H1 (cell line): ENCODE measurements at regions not wholly inside any gene's neighbourhood (a gene's known extent, or its start where the extent isn't known, plus 50 kb on each side); places are given as distances from the start of the nearest gene placed in this dataset.

Source experiments
- CTCF ChIA-PET: fragments of 300-600 bp; sonication (Branson Sonifier 250); formaldehyde crosslinking; loops from one replicate; lab custom pipeline; 2021; ENCODE audit not compliant: partially characterized antibody; lab: Charles Lee
- POLR2A ChIA-PET: fragments of 300-600 bp; sonication (Branson Sonifier 250); formaldehyde crosslinking; loops from one replicate; lab custom pipeline; 2021; ENCODE audit warnings: inconsistent platforms; ENCODE audit not compliant: partially characterized antibody; lab: Charles Lee
- DNase-seq, 2 experiments: peaks; one replicate each; pipeline versions ENCODE4 v3.0.0 to v3.0.0-alpha.2; 2010 to 2022; ENCODE audit warnings: low spot score in 2 of 2, low read depth in 1 of 2, mixed read lengths in 1 of 2
- FAIRE-seq: peaks from 2 replicates; lab custom pipeline; 2011; peaks lifted over from hg19 to GRCh38; lab: Jason Lieb, UNC
- H2AFZ ChIP-seq: 2 replicates; pipeline ENCODE4 v1.8.1; 2012; ENCODE audit warnings: low read length, inconsistent platforms
- H2AK5ac ChIP-seq: 2 replicates; pipeline ENCODE4 v1.6.1; 2013; ENCODE audit warnings: low read depth, low read length
- H2BK120ac ChIP-seq: replicated peaks from 2 replicates; pipeline ENCODE3; 2013; ENCODE audit warnings: low read depth, low read length, inconsistent platforms
- H2BK12ac ChIP-seq: 2 replicates; pipeline ENCODE4 v1.6.1; 2013; ENCODE audit warnings: low read depth, low read length
- H2BK15ac ChIP-seq: 2 replicates; pipeline ENCODE4 v1.6.1; 2013; ENCODE audit warnings: low read length
- H2BK20ac ChIP-seq: 2 replicates; pipeline ENCODE4 v1.6.1; 2013; ENCODE audit warnings: low read length
- H2BK5ac ChIP-seq: 2 replicates; pipeline ENCODE4 v1.6.1; 2013; ENCODE audit warnings: low read depth, low read length
- H3K14ac ChIP-seq: 2 replicates; pipeline ENCODE4 v1.6.1; 2013; ENCODE audit warnings: inconsistent platforms; ENCODE audit not compliant: insufficient read length
- H3K18ac ChIP-seq: 2 replicates; pipeline ENCODE4 v1.6.1; 2013; ENCODE audit warnings: low read length; ENCODE audit errors: extremely low read depth
- H3K23ac ChIP-seq: 2 replicates; pipeline ENCODE4 v1.6.1; 2013; ENCODE audit warnings: inconsistent platforms; ENCODE audit not compliant: insufficient read length
- H3K23me2 ChIP-seq: 2 replicates; pipeline ENCODE4 v1.6.1; 2013; ENCODE audit warnings: low read depth, low read length
- H3K27ac ChIP-seq: 2 replicates; pipeline ENCODE4 v1.6.1; 2011; ENCODE audit warnings: low read depth, low read length, inconsistent platforms
- H3K27me3 ChIP-seq, 4 experiments: replicated peaks in 1 of 4; 1 replicate in 1 of 4; 2 replicates in 3 of 4; pipeline versions ENCODE4 v1.6.1 to v1.8.1; 2011 to 2013; ENCODE audit warnings: low read length in 3 of 4, mild to moderate bottlenecking in 3 of 4, inconsistent platforms in 2 of 4, mixed read lengths in 2 of 4, moderate library complexity in 1 of 4; ENCODE audit not compliant: control insufficient read depth in 3 of 4, insufficient read depth in 3 of 4; ENCODE audit errors: extremely low read depth in 1 of 4
- H3K36me3 ChIP-seq, 4 experiments: 2 replicates each; pipeline versions ENCODE4 v1.6.1 to v1.8.1; 2011 to 2013; ENCODE audit warnings: mild to moderate bottlenecking in 4 of 4, low read length in 3 of 4, moderate library complexity in 2 of 4, control low read depth in 1 of 4, inconsistent platforms in 1 of 4; ENCODE audit not compliant: insufficient read depth in 4 of 4, control insufficient read depth in 2 of 4
- H3K4ac ChIP-seq: replicated peaks from 2 replicates; pipeline ENCODE3; 2013; ENCODE audit warnings: low read length, low read depth, mixed read lengths, inconsistent platforms; ENCODE audit not compliant: insufficient read length
- H3K4me1 ChIP-seq, 4 experiments: replicated peaks in 1 of 4; 1 replicate in 1 of 4; 2 replicates in 3 of 4; pipeline versions ENCODE4 v1.6.1 to v1.8.1; 2011 to 2013; ENCODE audit warnings: low read length in 3 of 4, inconsistent platforms in 2 of 4, mixed read lengths in 1 of 4; ENCODE audit not compliant: insufficient read depth in 4 of 4, control insufficient read depth in 3 of 4
- H3K4me2 ChIP-seq, 2 experiments: 2 replicates each; pipeline versions ENCODE4 v1.6.1 to v1.8.1; 2011 to 2013; ENCODE audit warnings: low read depth in 2 of 2, low read length in 2 of 2, control low read depth in 1 of 2, inconsistent platforms in 1 of 2, mild to moderate bottlenecking in 1 of 2; ENCODE audit not compliant: insufficient read depth in 1 of 2
- H3K4me3 ChIP-seq, 4 experiments: fragments of 200-600, 300-600 bp in 1 of 4; sonication (generic), shearing (Covaris generic), sonication (Bioruptor Twin) in 1 of 4; 2 replicates each; pipeline versions ENCODE4 v1.5.1 to v1.8.1; 2011 to 2016; ENCODE audit warnings: low read length in 4 of 4, low read depth in 3 of 4, control low read depth in 2 of 4, inconsistent platforms in 2 of 4, mild to moderate bottlenecking in 2 of 4, mixed read lengths in 1 of 4, moderate library complexity in 1 of 4; ENCODE audit not compliant: insufficient read depth in 2 of 4; ENCODE audit errors: extremely low read depth in 1 of 4
- H3K56ac ChIP-seq: replicated peaks from 2 replicates; pipeline ENCODE3; 2013; ENCODE audit warnings: low read depth, mild to moderate bottlenecking, mixed read lengths, low read length, inconsistent platforms; ENCODE audit not compliant: insufficient read length
- H3K79me1 ChIP-seq: 2 replicates; pipeline ENCODE4 v1.6.1; 2013; ENCODE audit warnings: low read depth, low read length, control low read depth
- H3K79me2 ChIP-seq, 2 experiments: 2 replicates each; pipeline versions ENCODE4 v1.6.1 to v1.8.1; 2012 to 2013; ENCODE audit warnings: low read length in 2 of 2, mild to moderate bottlenecking in 2 of 2, inconsistent platforms in 1 of 2; ENCODE audit not compliant: insufficient read depth in 2 of 2, control insufficient read depth in 1 of 2
- H3K9ac ChIP-seq, 4 experiments: replicated peaks in 1 of 4; 1 replicate in 1 of 4; 2 replicates in 3 of 4; pipeline versions ENCODE4 v1.6.1 to v1.8.1; 2011 to 2013; ENCODE audit warnings: low read depth in 3 of 4, low read length in 3 of 4, control low read depth in 2 of 4, mild to moderate bottlenecking in 2 of 4, moderate library complexity in 2 of 4, inconsistent platforms in 1 of 4; ENCODE audit errors: extremely low read depth in 1 of 4
- H3K9me3 ChIP-seq, 2 experiments: 2 replicates each; pipeline versions ENCODE4 v1.6.1 to v1.8.1; 2012 to 2013; ENCODE audit warnings: mild to moderate bottlenecking in 2 of 2, moderate library complexity in 2 of 2, control low read depth in 1 of 2, inconsistent platforms in 1 of 2, low read depth in 1 of 2, low read length in 1 of 2, mixed read lengths in 1 of 2; ENCODE audit not compliant: insufficient read depth in 2 of 2
- H4K20me1 ChIP-seq, 2 experiments: replicated peaks in 1 of 2; 2 replicates each; pipeline versions ENCODE3 to v1.8.1; 2011 to 2013; ENCODE audit warnings: inconsistent platforms in 2 of 2, low read length in 2 of 2, mild to moderate bottlenecking in 1 of 2; ENCODE audit not compliant: insufficient read depth in 2 of 2, control insufficient read depth in 1 of 2
- H4K5ac ChIP-seq: 2 replicates; pipeline ENCODE4 v1.6.1; 2013; ENCODE audit warnings: low read length, low read depth, mixed read lengths, inconsistent platforms; ENCODE audit not compliant: insufficient read length
- H4K8ac ChIP-seq: 2 replicates; pipeline ENCODE4 v1.8.0; 2013; ENCODE audit warnings: mild to moderate bottlenecking, moderate library complexity, low read length, inconsistent platforms; ENCODE audit not compliant: insufficient read depth; ENCODE audit errors: extremely low read depth
- H4K91ac ChIP-seq: replicated peaks from 2 replicates; pipeline ENCODE3; 2013; ENCODE audit warnings: low read length, mixed read lengths, inconsistent platforms; ENCODE audit not compliant: insufficient read length
- POLR2A ChIP-seq, 2 experiments: IDR thresholded peaks; 1 replicate in 1 of 2; 2 replicates in 1 of 2; pipeline ENCODE4 v1.6.1; 2011; ENCODE audit warnings: low read depth in 2 of 2, low read length in 2 of 2, mild to moderate bottlenecking in 2 of 2; ENCODE audit errors: control extremely low read depth in 1 of 2
- WGBS, 2 experiments: shearing (Covaris generic) in 1 of 2; methylation state at CpG; one replicate each; pipeline versions ENCODE4 v1.1.6 to v1.1.7; 2013 to 2015; ENCODE audit warnings: low lambda C conversion rate in 2 of 2, mixed read lengths in 2 of 2, inconsistent platforms in 1 of 2, low coverage in 1 of 2, missing lambda C conversion rate in 1 of 2; ENCODE audit not compliant: insufficient replicate concordance in 2 of 2, insufficient coverage in 1 of 2, insufficient read length in 1 of 2; ENCODE audit errors: extremely low coverage in 1 of 2, missing lambda C conversion rate in 1 of 2; 5-methylcytosine and 5-hydroxymethylcytosine counted together

GRCh38 chr12:67598598-67598997, 49.9 kb upstream of the DYRK2 start:
- no peak for FAIRE-seq
- Histone ChIP-seq H3K56ac (no peak overlapping the region), H3K27me3 (no peaks in the 10 kb centered on the region), H3K23me2 (no peaks in the 10 kb centered on the region), H3K9me3 (0 out of 4 replicates have a peak, but pooled peaks cover 0 to 2% of the 10 kb centered on the region in 2 experiments), H3K9ac (no peak overlapping the region), H3K27ac (no peak overlapping the region), H2AK5ac (no peak overlapping the region), H4K5ac (no peak overlapping the region), H3K79me1 (no peaks in the 10 kb centered on the region), H3K23ac (no peak overlapping the region), H2BK120ac (no peak overlapping the region), H4K91ac (no peak overlapping the region), H3K36me3 (no peaks in the 10 kb centered on the region), H4K20me1 (no peaks in the 10 kb centered on the region), H3K4me1 (no peaks in the 10 kb centered on the region), H4K8ac (no peak overlapping the region), H2AFZ (no peak overlapping the region), H3K4me2 (no peak overlapping the region), H3K14ac (no peak overlapping the region), H3K4ac (no peak overlapping the region), H3K4me3 (no peak overlapping the region), H2BK12ac (no peak overlapping the region), H3K79me2 (no peaks in the 10 kb centered on the region)
- DNase-seq: no peak
- ChIA-PET POLR2A (no interaction called here), CTCF (no interaction called here)
- 92% methylated on average over 3 of the region's 3 CpGs; no CpG with 5 or more reads in 1 of the 2 experiments for WGBS, 2 experiments
- no peak for TF ChIP-seq POLR2A (IDR thresholded peaks at IDR 0.05; ENCODE audit: control extremely low read depth in 1 of 2, low read depth in 2 of 2, low read length in 2 of 2)
- TF ChIP-seq, all 59 proteins: peak for 0
- Histone ChIP-seq H3K18ac (no peak overlapping the region), H2BK5ac (no peak overlapping the region), H2BK15ac (no peak overlapping the region), H2BK20ac (no peak overlapping the region)
